WTC11 (cell line): ENCODE measurements at regions not wholly inside any gene's neighbourhood (a gene's known extent, or its start where the extent isn't known, plus 50 kb on each side); places are given as distances from the start of the nearest gene placed in this dataset.

Source experiments
- MYBL2 ChIP-seq: sonication (generic); formaldehyde crosslinking; IDR thresholded peaks from 2 replicates; pipeline ENCODE4 v1.8.1; 2023; ENCODE audit warnings: mild to moderate bottlenecking, moderate library complexity, missing genetic modification reagents
- NFYB ChIP-seq: sonication (generic); formaldehyde crosslinking; conservative IDR thresholded peaks from 2 replicates; pipeline ENCODE4 v1.8.0; 2022; ENCODE audit warnings: low read depth, missing genetic modification reagents
- NR2C2 ChIP-seq: sonication (generic); formaldehyde crosslinking; IDR thresholded peaks from 2 replicates; pipeline ENCODE4 v1.8.0; 2022; ENCODE audit warnings: mild to moderate bottlenecking, missing genetic modification reagents
- NR3C1 ChIP-seq: sonication (generic); formaldehyde crosslinking; conservative IDR thresholded peaks from 2 replicates; pipeline ENCODE4 v1.8.1; 2023; ENCODE audit warnings: low read depth, mild to moderate bottlenecking, missing genetic modification reagents
- SMAD4 ChIP-seq: sonication (generic); formaldehyde crosslinking; IDR thresholded peaks from 2 replicates; pipeline ENCODE4 v1.8.0; 2022; ENCODE audit warnings: mild to moderate bottlenecking, missing genetic modification reagents
- ZNF423 ChIP-seq: fragments of 250-450 bp; sonication (Bioruptor Pico); IDR thresholded peaks from 2 replicates; pipeline ENCODE4 v2.1.2; 2022; ENCODE audit warnings: mild to moderate bottlenecking, moderate library complexity
- TF ChIP-seq, protein P1 (sequence below): sonication (generic); formaldehyde crosslinking; IDR thresholded peaks from 2 replicates; pipeline ENCODE4 v1.8.1; 2022; ENCODE audit warnings: mild to moderate bottlenecking, moderate library complexity, missing genetic modification reagents
- TF ChIP-seq, protein P2 (sequence below): fragments of 200-600 bp; IDR thresholded peaks from 2 replicates; pipeline ENCODE4 v1.8.0; 2022; ENCODE audit warnings: antibody characterized with exemption
- TF ChIP-seq, protein P3 (sequence below): fragments of 250-450 bp; sonication (Bioruptor Pico); IDR thresholded peaks from 2 replicates; pipeline ENCODE4 v1.9.0; 2021; ENCODE audit warnings: mild to moderate bottlenecking
- TF ChIP-seq, protein P4 (sequence below): fragments of 250-450 bp; sonication (Bioruptor Pico); IDR thresholded peaks from 2 replicates; pipeline ENCODE4 v1.9.0; 2021; ENCODE audit warnings: mild to moderate bottlenecking, borderline replicate concordance
- TF ChIP-seq, protein P5 (sequence below): sonication (generic); formaldehyde crosslinking; IDR thresholded peaks from 2 replicates; pipeline ENCODE4 v1.8.0; 2022; ENCODE audit warnings: mild to moderate bottlenecking, missing genetic modification reagents
- TF ChIP-seq, protein P6 (sequence below): sonication (generic); formaldehyde crosslinking; IDR thresholded peaks from 2 replicates; pipeline ENCODE4 v1.8.0; 2023; ENCODE audit warnings: missing genetic modification reagents, mild to moderate bottlenecking, borderline replicate concordance

DNA sequence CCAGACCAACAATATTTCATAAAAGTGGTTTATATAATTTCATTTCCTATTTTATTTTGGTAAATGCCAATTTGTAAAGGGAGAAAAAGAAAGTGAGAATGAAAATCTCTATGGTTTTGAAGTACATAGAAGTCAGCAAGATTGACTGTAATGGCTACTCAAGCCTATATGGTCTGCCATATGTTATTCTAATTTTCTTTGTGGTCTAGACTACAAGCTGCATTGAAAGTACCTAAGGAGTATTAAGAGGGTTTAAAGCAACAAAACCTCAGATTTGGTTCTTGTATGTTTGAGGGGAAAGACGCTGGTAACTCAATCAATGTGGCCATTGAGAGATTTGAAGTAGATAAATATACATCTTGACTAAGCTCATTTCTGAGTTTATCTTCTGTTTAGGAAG, 193.5 kb upstream of the EYA4 start:
- no peak for TF ChIP-seq ZNF423
- TF ChIP-seq, protein P1, sequence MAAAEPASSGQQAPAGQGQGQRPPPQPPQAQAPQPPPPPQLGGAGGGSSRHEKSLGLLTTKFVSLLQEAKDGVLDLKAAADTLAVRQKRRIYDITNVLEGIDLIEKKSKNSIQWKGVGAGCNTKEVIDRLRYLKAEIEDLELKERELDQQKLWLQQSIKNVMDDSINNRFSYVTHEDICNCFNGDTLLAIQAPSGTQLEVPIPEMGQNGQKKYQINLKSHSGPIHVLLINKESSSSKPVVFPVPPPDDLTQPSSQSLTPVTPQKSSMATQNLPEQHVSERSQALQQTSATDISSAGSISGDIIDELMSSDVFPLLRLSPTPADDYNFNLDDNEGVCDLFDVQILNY (CRISPR knock-in tag): no peak
- TF ChIP-seq, protein P2, sequence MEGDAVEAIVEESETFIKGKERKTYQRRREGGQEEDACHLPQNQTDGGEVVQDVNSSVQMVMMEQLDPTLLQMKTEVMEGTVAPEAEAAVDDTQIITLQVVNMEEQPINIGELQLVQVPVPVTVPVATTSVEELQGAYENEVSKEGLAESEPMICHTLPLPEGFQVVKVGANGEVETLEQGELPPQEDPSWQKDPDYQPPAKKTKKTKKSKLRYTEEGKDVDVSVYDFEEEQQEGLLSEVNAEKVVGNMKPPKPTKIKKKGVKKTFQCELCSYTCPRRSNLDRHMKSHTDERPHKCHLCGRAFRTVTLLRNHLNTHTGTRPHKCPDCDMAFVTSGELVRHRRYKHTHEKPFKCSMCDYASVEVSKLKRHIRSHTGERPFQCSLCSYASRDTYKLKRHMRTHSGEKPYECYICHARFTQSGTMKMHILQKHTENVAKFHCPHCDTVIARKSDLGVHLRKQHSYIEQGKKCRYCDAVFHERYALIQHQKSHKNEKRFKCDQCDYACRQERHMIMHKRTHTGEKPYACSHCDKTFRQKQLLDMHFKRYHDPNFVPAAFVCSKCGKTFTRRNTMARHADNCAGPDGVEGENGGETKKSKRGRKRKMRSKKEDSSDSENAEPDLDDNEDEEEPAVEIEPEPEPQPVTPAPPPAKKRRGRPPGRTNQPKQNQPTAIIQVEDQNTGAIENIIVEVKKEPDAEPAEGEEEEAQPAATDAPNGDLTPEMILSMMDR: no peak
- TF ChIP-seq, protein P3, sequence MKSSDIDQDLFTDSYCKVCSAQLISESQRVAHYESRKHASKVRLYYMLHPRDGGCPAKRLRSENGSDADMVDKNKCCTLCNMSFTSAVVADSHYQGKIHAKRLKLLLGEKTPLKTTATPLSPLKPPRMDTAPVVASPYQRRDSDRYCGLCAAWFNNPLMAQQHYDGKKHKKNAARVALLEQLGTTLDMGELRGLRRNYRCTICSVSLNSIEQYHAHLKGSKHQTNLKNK (CRISPR knock-in tag): no peak
- TF ChIP-seq NFYB: no peak
- TF ChIP-seq, protein P4, sequence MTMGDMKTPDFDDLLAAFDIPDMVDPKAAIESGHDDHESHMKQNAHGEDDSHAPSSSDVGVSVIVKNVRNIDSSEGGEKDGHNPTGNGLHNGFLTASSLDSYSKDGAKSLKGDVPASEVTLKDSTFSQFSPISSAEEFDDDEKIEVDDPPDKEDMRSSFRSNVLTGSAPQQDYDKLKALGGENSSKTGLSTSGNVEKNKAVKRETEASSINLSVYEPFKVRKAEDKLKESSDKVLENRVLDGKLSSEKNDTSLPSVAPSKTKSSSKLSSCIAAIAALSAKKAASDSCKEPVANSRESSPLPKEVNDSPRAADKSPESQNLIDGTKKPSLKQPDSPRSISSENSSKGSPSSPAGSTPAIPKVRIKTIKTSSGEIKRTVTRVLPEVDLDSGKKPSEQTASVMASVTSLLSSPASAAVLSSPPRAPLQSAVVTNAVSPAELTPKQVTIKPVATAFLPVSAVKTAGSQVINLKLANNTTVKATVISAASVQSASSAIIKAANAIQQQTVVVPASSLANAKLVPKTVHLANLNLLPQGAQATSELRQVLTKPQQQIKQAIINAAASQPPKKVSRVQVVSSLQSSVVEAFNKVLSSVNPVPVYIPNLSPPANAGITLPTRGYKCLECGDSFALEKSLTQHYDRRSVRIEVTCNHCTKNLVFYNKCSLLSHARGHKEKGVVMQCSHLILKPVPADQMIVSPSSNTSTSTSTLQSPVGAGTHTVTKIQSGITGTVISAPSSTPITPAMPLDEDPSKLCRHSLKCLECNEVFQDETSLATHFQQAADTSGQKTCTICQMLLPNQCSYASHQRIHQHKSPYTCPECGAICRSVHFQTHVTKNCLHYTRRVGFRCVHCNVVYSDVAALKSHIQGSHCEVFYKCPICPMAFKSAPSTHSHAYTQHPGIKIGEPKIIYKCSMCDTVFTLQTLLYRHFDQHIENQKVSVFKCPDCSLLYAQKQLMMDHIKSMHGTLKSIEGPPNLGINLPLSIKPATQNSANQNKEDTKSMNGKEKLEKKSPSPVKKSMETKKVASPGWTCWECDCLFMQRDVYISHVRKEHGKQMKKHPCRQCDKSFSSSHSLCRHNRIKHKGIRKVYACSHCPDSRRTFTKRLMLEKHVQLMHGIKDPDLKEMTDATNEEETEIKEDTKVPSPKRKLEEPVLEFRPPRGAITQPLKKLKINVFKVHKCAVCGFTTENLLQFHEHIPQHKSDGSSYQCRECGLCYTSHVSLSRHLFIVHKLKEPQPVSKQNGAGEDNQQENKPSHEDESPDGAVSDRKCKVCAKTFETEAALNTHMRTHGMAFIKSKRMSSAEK (CRISPR knock-in tag): no peak
- no peak for TF ChIP-seq NR2C2 (CRISPR knock-in tag)
- no peak for TF ChIP-seq MYBL2 (CRISPR knock-in tag)
- TF ChIP-seq, protein P5, sequence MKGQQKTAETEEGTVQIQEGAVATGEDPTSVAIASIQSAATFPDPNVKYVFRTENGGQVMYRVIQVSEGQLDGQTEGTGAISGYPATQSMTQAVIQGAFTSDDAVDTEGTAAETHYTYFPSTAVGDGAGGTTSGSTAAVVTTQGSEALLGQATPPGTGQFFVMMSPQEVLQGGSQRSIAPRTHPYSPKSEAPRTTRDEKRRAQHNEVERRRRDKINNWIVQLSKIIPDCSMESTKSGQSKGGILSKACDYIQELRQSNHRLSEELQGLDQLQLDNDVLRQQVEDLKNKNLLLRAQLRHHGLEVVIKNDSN (CRISPR knock-in tag): no peak
- no peak for TF ChIP-seq SMAD4 (CRISPR knock-in tag)
- no peak for TF ChIP-seq NR3C1 (CRISPR knock-in tag)
- TF ChIP-seq, protein P6, sequence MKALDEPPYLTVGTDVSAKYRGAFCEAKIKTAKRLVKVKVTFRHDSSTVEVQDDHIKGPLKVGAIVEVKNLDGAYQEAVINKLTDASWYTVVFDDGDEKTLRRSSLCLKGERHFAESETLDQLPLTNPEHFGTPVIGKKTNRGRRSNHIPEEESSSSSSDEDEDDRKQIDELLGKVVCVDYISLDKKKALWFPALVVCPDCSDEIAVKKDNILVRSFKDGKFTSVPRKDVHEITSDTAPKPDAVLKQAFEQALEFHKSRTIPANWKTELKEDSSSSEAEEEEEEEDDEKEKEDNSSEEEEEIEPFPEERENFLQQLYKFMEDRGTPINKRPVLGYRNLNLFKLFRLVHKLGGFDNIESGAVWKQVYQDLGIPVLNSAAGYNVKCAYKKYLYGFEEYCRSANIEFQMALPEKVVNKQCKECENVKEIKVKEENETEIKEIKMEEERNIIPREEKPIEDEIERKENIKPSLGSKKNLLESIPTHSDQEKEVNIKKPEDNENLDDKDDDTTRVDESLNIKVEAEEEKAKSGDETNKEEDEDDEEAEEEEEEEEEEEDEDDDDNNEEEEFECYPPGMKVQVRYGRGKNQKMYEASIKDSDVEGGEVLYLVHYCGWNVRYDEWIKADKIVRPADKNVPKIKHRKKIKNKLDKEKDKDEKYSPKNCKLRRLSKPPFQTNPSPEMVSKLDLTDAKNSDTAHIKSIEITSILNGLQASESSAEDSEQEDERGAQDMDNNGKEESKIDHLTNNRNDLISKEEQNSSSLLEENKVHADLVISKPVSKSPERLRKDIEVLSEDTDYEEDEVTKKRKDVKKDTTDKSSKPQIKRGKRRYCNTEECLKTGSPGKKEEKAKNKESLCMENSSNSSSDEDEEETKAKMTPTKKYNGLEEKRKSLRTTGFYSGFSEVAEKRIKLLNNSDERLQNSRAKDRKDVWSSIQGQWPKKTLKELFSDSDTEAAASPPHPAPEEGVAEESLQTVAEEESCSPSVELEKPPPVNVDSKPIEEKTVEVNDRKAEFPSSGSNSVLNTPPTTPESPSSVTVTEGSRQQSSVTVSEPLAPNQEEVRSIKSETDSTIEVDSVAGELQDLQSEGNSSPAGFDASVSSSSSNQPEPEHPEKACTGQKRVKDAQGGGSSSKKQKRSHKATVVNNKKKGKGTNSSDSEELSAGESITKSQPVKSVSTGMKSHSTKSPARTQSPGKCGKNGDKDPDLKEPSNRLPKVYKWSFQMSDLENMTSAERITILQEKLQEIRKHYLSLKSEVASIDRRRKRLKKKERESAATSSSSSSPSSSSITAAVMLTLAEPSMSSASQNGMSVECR (CRISPR knock-in tag): no peak
